NCI-H1930 (cell line): ENCODE measurements at regions not wholly inside any gene's neighbourhood (a gene's known extent, or its start where the extent isn't known, plus 50 kb on each side); places are given as distances from the start of the nearest gene placed in this dataset.
"Not testable (repeated sequence)": the region's sequence is repeated elsewhere in the genome, so short reads cannot be mapped to it uniquely, and the experiment has no call there.

ENCODE experiments used
- DNase-seq, 2 experiments: peaks; one replicate each; lab custom pipeline; 2025; lab: John Stamatoyannopoulos, UW

GRCh38 chr7:23938215-23938614 lies 228.2 kb downstream of the STK31 start:
- DNase-seq = no peak

GRCh38 chr7:23938937-23939552 lies 229.0 kb downstream of the STK31 start:
- DNase-seq = peak; percentile 14 to 17

- not testable (repeated sequence) for DNase-seq
These were observed 229.7 kb downstream of the STK31 start for GRCh38 chr7:23939747-23940146.

- DNase-seq = no peak
These were observed 231.5 kb downstream of the STK31 start for GRCh38 chr7:23941551-23941950.

DNA sequence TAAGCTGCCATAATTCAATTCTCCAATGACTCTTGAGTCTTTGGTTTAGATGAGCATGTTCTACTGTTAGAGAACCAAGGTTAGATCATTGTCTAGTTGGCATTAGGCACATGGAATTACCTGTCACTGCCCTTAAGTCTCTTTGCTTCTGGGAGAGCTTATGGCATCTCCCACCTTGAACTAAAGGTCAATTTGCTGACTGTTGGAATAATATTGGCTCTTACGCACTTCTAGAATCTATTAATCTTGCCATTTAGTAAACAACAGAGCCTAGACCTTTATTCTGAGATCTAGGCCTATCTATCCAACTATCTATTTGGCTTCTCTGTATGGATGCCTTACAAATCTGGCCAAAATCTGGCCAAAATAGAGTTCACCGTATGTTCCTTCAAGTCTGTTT lies 232.0 kb downstream of the STK31 start:
- no peak for DNase-seq

GRCh38 chr7:23944131-23944530 lies 234.1 kb downstream of the STK31 start:
- DNase-seq = no peak

DNA sequence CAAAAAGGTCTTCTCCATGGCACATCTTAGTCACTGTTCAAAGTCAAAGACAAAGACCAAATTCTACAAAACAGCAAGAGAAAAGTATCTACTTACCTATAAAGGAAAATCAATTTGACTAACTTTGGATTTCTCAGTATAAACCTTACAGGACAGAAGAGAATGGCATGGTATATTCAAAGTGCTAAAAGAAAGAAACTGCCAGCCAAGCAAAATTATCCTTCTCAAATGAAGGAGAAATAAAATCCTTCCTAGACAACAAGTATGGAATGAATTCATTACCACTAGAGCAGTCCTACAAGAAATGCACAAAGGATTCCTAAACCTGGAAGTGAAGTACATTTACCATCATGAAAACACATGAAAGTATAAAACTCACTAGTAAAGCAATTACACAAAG lies 235.5 kb downstream of the STK31 start:
- DNase-seq = no peak

- no peak for DNase-seq
These were observed 245.1 kb downstream of the STK31 start for GRCh38 chr7:23955145-23955544.

DNA sequence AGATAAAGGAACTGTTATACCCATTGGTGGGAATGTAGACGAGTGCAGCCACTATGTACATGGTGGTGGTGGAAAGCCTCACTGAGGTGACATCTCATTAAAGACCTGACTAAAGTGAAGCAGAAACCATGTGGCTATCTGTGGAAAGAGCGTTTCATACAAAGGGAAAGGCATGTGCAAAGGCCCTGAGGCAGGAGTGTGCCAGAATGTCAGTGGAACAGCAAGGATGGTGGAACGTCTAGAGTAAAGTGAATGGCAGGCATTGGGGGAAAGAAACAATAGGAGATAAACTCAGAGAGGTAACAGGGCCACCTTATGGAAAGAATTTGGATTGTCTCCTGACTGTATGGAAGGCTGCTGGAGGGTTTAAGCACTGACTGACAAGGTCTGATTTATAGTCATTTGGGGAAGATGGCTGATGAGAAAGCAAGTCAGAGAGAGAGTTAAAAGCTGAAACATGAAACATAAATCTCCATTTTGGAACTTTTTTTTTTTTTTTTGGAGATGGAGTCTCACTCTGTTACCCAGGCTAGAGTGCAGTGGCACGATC lies 245.7 kb downstream of the STK31 start:
- no peak for DNase-seq

- DNase-seq = no peak
These were observed 247.0 kb downstream of the STK31 start for GRCh38 chr7:23956772-23957576.

GRCh38 chr7:23959821-23960220 lies 249.8 kb downstream of the STK31 start:
- DNase-seq = no peak

GRCh38 chr7:23960361-23960760 lies 250.3 kb downstream of the STK31 start:
- DNase-seq = no peak

GRCh38 chr7:23963461-23964165 lies 253.6 kb downstream of the STK31 start:
- DNase-seq = no peak

DNA sequence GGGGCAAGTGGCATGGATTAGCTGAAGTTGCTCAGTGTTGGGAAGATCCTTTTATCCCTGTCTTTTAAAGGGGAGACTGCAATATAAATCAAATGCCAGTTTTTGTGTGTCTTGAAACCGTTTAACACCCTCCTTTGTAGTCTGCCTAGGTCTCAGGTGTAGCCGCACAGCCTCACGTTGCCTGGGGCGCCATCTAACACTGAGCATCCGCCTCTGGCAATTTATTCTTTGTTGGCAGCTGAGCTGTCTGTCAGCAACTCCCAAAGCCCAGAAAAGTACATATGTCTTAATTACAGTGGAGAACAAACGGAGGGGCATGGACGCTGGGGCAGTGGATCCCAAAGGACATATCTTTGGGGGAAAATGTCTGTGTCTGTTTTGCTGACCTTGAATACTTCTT lies 254.7 kb downstream of the STK31 start:
- no peak for DNase-seq

DNA sequence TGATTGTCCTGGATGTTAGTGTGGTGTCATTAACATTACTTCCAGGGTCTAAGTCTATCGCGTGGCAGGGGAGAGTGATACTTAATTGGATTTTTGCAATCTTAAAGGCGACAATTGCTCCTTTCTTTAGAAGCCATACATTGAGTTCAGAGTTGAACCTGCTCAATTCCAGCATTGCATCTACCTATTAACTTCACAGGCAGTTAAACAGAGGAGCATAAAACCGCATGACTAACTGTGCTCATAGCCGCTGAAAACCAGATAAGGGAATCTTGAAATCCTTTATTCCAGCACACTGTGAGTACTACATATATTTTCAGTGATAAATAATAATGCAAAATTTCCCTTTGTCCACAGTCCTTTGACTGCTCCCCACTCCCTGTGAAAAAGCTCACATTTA lies 255.3 kb downstream of the STK31 start:
- no peak for DNase-seq

- no peak for DNase-seq
These were observed 256.9 kb downstream of the STK31 start for GRCh38 chr7:23966941-23967340.

- DNase-seq = no peak
These were observed 258.1 kb downstream of the STK31 start for GRCh38 chr7:23967949-23968599.

- no peak for DNase-seq
These were observed 258.8 kb downstream of the STK31 start for GRCh38 chr7:23968791-23969190.

GRCh38 chr7:23969443-23969842 lies 259.4 kb downstream of the STK31 start:
- DNase-seq = no peak

DNA sequence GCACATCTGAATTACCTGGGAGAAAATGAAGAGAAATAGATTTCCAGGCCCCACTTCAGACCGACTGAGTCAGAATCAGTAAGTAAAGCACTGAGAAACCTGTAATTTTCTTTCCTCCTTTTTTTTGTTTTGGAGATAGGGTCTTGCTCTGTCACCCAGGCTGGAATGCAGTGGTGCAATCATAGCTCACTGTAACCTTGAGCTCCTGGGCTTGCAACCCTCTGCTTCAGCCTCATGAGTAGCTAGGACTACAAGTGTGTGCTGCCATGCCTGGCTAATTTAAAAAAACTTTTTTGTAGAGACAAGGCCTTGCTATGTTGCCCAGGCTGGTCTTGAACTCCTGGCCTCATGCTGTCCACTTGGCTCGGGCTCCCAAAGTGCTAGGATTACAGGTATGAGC lies 260.2 kb downstream of the STK31 start:
- no peak for DNase-seq

DNA sequence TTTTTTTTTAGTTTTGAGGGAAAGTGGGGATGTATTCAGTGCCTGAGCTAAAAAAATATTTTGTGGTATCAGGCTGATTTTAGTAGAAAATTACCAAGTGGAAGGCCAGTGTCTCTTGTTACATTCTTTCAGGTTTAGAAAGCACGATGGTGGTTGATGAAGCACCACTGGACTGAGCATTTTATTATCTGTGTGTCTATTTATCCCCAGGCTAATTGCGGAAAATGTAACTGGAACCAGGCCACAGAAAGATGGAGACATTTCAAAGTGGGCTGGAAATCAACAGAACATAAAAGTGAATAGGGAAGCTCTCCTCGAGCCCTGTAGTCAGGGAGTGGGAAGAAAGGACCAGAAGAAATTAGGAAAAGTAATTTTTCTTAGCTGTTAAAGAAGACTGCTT lies 261.0 kb downstream of the STK31 start:
- no peak for DNase-seq

DNA sequence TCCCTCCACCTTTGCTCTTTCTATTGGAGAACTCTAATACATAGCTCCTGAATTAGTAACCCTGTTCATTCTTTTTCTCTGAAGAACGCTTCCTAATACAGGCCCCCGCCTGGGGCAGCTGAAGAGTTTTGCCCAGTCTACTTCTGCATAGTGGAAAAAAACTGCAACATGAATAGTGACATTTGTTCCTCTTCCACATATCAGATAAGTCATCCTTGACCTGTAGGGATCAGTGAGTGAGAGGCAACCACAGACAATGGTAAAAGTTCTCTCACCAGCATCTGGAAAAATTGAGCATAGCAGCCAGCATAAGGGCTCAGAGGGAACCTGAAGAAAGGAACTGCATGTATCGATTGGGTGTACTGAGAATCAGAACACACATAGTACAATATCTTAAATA lies 262.0 kb downstream of the STK31 start:
- no peak for DNase-seq
